NCI-H1436 treated with DMSO at 0.1 percent for 48 hours (cell line): ENCODE measurements at regions not wholly inside any gene's neighbourhood (a gene's known extent, or its start where the extent isn't known, plus 50 kb on each side); places are given as distances from the start of the nearest gene placed in this dataset.

ENCODE experiments used
- DNase-seq: peaks from one replicate; lab custom pipeline; 2025; lab: John Stamatoyannopoulos, UW

DNA sequence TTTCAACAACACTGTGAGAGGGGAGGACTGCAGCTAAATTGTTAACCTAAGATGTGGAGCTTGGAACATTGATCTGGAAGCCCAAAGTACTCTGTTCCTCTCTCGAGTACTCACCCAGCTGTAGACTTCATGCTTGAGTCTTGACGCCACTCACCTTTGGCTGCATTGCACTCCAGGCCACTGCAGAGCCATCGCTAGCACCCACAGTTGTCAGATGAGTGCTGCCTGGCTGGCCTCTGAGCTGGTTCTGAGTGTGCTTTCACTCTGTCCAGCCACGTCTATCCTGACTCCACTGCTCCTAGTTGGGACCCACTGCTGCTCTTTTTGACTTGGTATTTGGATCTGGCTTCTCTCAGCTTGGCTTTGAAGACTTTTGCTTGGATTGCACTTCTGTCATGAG is 552.1 kb downstream of the DCDC2C start:
- no peak for DNase-seq

DNA sequence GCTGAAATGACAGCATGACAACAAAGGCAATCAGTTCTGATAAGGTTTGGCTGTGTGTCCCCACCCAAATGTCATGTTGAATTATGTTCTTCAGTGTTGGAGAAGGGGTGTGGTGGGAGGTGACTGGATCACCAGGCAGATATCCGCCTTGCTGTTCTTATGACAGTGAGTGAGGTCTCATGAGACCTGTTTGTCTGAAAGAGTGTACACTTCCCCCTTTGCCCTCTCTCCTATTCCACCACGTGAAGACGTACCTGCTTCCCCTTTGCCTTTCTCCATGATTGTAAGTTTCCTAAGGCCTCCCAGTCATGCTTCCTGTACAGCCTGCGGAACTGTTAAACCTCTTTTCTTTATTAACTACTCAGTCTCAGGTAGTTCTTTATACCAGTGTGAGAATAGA is 553.0 kb downstream of the DCDC2C start:
- DNase-seq, result no peak

DNA sequence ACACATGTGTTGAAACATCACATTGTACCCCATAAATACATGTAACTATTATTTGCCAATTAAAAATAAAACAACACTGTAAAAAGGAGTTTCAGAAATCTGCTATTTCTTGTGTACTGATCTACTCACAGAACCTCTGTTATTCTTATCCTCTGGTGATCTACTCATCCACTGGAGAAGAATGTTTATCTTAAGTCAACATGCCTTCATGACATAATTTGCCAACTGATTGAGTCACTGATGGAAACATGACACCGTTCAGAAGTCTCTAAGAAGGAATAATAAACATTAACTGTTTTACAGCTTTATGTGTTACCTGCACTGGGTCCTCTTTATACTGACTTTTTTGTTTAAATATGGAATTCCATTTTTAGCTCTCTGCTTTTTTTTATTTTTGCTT is 555.2 kb downstream of the DCDC2C start:
- DNase-seq, result no peak

DNA sequence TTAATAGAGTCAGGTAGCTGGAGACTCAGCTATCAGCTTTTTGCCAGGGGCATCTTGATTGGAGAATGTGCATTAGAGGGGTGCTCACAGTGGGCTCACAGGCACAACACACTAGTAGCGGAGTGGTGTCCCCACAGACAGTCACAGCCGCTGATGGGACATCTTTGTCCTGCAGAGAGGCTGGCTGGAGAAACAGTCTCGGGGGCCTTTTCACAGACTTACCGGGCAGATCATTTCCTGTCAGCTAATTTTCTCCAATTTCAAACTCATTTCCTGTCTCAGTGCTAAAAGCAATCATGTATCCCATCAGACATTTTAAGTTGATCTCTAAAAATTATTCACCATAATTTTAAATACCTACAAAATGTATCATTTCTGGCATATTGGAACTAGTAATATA is 562.6 kb downstream of the DCDC2C start:
- DNase-seq, result no peak

DNA sequence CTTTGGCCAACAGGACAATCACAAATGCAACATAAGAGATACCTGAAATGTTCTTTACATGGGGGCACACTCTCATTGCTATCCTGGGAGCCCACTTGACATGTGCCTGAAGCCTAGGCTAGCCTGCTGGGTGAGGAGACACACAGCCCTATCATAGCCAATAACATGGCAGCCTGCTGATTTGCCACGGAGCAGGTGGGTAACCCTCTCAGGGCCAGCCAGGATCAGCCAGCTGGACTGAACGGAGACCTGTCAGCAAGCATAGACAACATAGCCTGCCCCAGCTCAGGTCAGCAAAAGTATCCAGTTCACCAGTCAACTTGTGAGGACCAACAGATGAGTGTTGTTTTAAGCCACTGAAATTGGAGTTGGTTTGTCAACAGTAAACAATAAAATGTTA is 566.5 kb downstream of the DCDC2C start:
- no peak for DNase-seq

DNA sequence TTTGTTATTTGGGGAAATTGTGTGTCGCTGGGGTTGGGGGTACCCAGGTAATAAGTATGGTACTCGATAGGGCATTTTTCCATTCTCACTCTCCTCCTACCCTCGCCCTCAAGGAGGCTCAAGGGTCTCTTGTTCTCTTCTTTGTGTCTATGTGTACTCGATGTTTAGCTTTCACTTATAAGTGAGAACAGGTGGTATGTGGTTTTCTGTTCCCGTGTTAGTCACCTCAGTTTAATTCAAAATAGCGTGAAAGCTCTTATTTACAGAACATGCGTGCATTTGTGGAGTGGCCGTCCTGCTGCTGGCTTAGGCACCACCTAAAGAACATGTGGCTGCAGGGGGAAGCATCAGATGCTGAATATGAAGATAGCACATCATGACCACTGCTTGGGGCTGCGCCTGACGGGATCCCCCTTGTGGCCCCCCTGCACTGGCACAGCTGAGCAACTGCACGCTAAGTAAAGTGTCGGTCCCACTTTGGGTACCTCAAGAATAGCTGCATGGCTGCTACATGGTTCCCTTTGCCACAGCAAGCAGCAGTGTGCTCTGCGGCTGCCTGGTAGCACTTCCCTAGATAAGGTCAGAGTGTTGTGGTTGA is 569.0 kb downstream of the DCDC2C start:
- peak; percentile 75 for DNase-seq

DNA sequence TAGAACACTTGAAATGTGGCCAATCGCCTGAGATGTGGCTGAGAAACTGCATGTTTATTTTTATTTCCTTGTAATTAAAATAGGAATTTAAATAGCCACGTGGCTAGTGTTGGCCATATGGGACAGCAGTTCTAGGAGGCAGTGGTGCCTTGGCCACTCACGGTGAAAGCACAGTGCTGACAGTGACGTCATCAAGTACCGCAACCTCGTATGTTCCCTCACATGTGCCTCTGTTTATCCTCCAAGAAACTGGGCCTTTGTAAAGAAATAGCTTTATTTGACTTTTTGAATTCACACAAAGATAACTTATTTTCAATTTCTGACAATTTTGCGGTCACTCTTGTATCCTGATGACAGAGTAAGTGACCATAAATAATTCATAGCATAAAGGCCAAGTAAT is 575.0 kb downstream of the DCDC2C start:
- no peak for DNase-seq

DNA sequence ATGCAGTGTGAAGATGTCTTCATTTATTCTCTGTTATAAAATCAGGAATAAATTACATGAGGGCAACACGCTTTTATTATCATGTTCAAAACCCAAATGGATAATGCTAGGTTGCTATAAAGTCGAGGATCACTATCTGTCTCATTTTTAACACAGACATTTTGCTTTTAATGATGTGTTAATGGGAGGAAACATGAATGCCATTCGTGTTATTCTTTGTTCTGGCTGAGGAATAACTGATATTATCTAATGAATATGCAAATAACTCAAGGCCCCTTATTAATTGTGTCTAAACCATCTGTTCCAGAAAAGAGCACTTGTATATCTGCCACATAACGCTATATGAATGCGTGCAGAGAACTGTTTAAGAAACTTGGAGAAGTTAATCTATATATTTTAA is 576.1 kb downstream of the DCDC2C start:
- DNase-seq, result no peak

DNA sequence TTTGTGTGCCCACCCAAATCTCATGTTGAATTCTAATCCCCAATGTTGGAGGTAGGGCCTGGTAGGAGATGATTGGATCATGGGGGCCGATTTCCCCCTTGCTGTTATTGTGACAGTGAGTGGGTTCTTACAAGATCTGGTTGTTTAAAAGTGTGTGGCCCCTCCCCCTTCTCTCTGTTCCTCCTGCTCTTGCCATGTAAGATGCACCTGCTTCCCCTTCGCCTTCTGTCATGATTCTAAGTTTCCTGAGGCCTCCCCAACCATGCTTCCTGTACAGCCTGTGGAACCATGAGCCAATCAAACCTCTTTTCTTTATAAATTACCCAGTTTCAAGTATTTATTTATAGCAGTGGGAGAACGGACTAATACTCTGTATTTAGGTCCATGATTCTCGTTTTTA is 588.1 kb downstream of the DCDC2C start:
- no peak for DNase-seq

DNA sequence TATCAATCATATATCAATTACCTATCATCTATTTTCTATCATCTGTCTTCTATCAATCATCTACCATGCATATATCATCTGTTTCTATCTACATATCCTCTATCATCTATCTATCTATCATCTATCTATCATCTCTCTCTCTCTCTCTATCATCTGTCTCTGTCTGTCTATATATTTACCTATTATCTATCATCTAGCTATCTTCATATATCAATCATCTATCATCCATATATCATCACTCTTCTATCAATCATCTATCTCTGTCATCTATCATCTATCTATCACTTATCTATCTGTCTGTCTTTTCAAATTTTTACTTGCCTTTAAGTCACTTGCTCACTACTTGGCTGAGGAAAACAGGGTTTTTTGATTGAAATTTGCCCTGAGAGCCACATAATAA is 592.3 kb downstream of the DCDC2C start:
- DNase-seq, result no peak

DNA sequence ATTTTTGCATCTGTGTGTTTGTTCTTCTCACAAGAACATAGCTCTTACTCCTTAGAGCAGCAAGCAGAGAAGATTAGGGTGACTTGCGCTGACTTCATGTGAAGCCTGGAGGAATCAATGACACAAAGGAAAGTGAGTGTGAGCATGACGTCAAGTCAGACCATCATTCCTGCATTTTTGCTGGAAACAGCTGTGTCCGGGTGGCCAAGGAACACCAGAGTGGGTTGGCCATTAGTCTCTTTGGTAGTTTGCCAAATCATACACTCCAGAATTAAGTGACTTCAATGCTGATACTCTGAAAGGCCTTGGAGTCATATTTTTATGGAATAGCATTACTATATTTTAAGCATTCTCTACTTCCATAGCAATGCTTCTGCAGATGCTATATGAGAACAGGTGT is 597.2 kb downstream of the DCDC2C start:
- DNase-seq, result no peak

DNA sequence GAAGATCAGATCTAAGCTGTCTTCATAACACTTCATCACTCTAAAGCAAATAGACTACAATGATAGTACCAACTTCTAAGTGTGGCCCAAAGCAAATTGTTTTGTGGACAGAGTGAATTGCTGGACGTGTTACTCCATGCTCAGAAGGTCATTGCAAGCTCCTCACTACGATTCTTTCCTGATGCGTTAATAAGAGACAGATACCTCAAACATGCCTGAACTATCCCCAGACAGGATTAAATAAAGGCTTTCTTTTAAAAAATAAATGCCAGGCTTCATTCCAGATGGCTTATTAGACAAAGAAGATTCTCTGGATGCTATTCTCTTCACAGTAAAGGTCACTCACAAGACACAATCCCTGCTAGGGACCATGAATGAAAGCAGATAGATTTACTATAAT is 621.2 kb downstream of the DCDC2C start:
- DNase-seq, result no peak

DNA sequence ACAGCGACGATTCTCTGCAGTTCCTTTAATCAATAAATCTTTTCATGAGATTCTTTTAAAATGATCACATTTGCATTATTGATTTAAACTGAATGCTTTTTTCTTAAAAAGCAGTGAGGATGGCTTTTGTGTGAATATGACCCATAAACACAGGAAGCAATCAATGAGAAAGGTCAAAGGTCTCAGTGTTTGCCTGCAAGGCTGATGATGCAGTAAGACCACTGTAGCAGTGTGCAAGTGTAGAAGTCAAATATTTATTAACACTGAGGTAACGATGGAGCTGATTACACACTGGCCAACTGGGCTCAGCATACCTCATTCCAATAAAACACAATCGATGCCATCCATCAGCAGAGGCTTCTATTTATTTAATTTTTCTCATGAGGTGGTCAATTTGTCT is 633.5 kb downstream of the DCDC2C start:
- DNase-seq, result no peak

DNA sequence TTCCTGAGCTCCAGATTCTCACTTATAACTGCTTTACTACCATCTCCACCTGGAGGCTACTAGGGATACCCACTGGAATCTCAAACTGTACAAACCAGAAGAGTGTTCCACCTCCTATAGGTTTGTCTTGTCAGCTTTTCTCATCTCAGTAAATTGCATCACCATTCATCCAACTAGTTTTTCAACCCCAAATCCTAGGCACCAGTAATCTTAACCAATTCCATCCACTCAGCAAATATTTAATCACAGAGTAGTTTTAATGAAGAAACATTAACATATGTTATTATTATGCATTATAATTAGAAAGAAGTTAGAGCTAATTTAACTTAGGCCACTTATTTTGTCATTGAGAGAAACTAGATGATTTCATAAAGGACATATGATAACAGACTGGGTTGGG is 635.0 kb downstream of the DCDC2C start:
- no peak for DNase-seq

DNA sequence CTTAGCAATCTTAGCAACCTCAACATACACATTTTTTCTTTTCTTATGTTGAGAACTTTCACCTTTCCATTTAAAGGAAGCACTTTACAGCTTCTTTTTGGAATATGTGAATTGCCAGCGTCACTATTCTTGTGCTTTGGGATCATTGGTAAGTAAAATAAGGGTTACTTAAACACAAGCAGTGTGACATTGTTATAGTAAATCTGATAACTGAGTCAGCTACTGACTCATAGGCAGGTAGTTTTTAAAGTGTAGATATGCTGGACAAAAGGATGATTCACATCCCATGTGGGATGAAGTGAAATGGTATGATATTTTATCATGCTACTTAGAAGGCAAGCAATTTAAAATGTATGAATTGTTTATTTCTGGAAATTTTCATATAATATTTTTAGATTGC is 637.2 kb downstream of the DCDC2C start:
- no peak for DNase-seq

DNA sequence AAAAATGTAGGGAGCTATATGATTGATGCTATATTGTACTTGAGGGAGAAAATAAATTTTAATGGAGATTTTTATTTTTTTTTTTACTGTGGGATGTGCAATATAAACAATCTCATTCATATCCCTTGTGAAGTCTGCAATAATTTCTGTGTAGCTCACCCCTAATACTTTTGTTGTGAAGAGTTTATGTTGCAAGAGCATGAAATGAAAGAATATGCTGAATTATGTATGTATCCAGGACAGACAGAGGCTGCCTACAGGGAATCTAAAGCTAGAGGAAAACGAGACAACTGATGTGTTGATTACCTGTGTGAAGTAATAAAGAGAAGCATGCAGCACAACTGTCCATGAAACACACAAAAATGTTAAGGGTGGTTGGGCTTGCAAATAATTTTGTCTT is 643.3 kb downstream of the DCDC2C start:
- no peak for DNase-seq

DNA sequence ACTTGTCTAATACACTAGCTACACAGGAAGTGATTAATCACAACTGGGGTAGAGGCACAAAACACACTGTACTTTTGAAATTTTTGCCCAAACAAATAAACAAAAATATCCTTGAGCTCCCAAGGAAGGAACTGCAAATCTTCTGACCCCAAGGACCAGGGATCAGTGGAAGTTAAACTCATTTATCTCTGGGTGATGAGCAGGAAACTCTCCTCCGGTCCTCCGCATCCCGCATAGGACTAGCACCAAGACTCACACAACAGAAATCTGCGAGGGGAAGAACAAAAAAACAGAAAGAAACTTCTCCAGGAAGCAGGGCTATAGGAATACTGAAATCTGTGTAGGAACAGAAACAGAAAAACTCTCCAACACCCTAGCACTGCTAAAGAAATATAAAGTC is 650.3 kb downstream of the DCDC2C start:
- no peak for DNase-seq

DNA sequence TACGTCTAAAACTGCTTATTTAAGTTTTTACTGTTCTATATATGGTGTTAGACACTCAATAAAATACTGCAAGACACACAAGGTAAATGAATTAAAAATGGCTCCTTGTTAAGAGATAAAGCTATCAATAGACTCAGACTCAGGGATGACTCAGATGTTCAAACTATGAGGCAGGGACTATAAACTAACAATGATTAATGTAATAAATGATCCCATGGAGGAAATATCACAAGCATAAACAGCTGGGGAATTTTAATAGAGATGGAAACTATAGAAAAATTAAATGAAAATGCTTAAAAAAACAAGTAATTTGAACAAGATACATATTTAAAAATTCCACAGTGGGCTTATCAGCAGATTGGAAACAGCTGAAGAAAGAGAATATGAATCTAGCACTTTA is 650.8 kb downstream of the DCDC2C start:
- DNase-seq, result no peak

DNA sequence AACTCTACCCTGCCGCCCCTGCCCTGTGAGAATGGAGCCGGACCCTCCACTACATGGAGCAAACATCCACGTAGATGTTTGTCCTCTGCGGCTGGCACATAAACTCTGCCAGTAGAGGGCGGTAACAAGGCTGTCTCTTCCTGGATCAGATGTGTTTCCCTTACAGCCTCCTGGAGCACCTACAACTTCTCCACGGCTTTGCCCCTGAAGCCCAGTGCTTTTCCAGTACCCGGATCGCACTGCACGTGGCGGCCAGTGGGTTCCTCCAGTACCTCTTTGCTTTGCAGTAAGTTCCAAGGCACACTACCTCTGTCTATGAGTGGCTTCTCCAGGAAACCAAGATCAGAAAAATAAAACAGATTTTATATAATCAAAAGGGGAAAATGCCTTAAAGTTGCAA is 651.3 kb downstream of the DCDC2C start:
- no peak for DNase-seq

DNA sequence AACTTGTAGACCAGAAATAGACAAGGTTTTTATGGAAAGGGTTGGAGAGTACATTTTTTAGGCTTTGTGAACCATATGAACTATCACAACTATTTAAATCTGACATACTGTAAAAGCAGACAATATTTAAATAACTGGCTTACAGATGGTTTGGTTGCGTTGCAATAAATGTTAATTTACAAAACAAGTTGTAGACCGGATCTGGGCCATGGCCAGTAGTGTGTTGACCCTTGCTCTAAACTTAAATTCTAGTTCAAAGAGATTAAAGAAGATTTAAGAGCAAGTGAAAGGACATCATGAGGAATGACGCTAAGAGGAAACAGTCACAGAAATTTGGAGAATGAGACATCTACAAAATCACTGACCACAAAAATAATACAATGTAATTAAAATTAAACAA is 652.7 kb downstream of the DCDC2C start:
- no peak for DNase-seq

DNA sequence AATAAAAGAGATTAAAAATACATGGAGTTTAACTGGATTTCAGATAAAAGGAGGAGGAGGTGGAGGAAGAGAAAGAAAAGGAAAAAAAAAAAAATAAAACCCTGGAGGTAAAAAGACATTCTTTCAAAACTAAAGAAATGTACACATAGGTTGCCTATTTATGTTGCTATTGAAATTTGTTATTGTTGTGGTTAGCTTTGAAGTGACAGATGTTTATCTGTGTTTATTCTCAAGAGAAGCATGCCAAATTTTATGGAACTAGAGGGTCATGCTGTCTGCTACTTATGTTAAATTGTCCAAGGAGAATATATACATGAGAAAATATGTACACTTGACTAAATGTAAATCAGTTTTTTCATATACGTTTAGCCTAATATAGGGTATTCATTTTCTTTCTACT is 653.2 kb downstream of the DCDC2C start:
- DNase-seq, result no peak

DNA sequence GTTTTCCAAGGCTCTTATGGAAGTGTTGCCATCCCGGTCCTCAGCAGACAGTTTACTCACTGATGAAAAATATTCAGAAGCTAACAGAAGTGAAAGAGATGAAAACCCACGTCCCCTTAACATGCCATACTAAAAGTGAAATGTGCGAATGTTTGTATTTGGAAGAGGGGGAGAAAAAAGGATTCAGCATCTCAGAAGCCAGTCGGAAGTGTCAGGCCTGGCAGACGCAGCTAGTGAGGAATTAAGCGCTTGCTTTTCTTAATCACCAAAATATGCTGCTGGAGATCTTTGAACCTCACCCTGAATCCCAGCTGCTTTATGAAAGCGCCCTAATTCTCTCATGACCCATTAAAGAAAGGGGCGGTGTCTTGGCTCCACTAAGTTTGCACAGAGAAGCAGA is 653.7 kb downstream of the DCDC2C start:
- no peak for DNase-seq

DNA sequence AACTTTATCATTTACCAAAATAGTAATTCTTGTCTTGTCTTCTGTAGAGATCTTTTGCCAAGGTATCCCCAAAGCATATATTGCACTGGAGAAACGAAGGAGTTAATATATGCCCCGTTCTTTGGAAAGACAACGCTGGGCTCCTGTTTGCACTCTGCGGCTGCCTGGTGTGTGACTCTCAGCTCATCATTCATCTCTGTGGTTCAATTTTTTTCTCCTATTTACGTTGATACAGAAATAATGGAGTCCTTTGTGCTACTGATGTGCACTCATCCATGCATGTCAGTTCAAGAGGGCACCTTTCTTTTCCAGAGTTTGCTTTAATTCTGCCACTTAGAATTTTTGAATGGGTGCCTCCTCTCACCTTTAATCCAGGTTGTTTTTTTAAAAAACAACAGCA is 655.5 kb downstream of the DCDC2C start:
- DNase-seq, result peak; percentile 45

DNA sequence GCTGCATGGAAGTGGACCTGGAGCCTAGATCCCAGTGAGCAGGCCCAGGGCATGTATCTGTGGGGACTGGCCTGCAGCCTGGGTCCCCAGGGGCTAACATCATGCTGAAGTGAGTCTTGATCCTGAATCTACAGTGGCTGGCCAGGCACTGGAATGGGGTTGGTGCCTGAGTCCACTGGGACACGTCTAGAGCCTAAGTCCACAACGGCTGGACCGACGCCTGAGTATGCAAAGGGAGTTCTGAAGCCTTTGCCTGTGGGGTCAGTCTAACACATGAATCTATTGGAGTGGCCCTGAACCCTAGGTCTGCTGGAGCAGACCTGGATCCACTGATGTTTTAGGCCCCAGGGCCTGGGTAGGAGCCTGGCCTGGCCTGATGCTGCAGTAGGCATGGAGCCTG is 665.5 kb downstream of the DCDC2C start:
- no peak for DNase-seq

DNA sequence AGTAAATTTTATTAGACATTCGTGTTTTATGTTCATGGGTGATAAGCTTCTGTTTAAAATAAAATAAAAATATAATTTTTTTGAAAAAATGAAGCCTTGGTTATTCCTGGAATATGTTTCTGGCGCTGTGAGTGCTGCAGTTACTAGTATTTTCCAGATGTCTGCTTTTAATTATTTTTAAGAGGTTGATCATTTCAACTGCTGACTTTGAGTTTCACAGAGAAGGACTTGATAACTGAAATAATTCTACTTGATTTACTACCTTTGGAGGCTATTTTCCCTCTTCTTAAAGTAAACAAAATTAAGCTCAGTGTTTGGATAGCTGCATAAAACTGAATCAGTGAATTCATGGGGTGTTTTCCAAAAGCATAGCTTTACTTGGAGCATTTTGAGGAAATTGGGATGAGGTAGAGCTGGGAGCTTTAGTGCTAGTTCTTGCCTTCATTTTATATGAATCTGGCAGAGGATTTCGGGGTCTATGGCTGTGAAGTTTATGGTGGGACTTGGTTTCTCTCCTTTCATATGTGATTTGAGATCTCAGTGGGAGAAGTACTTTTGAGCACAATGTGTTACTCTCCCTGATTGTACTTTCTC is 666.5 kb downstream of the DCDC2C start:
- no peak for DNase-seq
